K562 (cell line): ENCODE measurements at regions not wholly inside any gene's neighbourhood (a gene's known extent, or its start where the extent isn't known, plus 50 kb on each side); places are given as distances from the start of the nearest gene placed in this dataset.

Source experiments
- ATAC-seq: fragments of 200-7000 bp; cut with Tn5 transposase; 3 replicates; pipeline ENCODE4 v1.9.1; 2020; ENCODE audit warnings: moderate library complexity
- BruUV-seq: library from RNA; stranded (reverse); fragments of 400-500 nt; replicated peaks from 2 replicates; lab custom pipeline; 2021; lab: Mats Ljungman, UMichigan
- CTCF ChIA-PET: fragments of 300-600 bp; formaldehyde crosslinking; extraction: SDS; loops from one replicate; lab custom pipeline; 2021; ENCODE audit warnings: low intra/inter-chr PET ratio; lab: Yijun Ruan, JAX
- POLR2A ChIA-PET: fragments of 300-600, 350-650 bp; sonication (Branson Sonifier 250); formaldehyde crosslinking; extraction: SDS; loops from one replicate; lab custom pipeline; 2021; ENCODE audit warnings: antibody characterized with exemption, inconsistent platforms; lab: Yijun Ruan, JAX
- DNase-seq, 4 experiments: peaks; one replicate each; pipeline versions ENCODE4 v3.0.0 to v3.0.0-alpha.2; 2011 to 2018; ENCODE audit warnings: low spot score in 3 of 4, mixed read lengths in 3 of 4; ENCODE audit errors: extremely low read depth in 1 of 4
- FAIRE-seq: peaks from 2 replicates; lab custom pipeline; 2011; peaks lifted over from hg19 to GRCh38; lab: Jason Lieb, UNC
- H2AFZ ChIP-seq: 2 replicates; pipeline ENCODE4 v1.6.0; 2011; ENCODE audit warnings: low read depth, low read length, control low read depth, inconsistent platforms
- H3K27ac ChIP-seq: fragments of 200-600 bp; 3 replicates; pipeline ENCODE4 v1.8.0; 2011; ENCODE audit warnings: low read depth, mild to moderate bottlenecking, control low read depth, inconsistent platforms, low read length, moderate library complexity, mixed read lengths; ENCODE audit errors: extremely low read depth
- H3K27me3 ChIP-seq, 2 experiments: fragments of 300-600 bp in 1 of 2; 2 replicates in 1 of 2; 3 replicates in 1 of 2; pipeline versions ENCODE4 v1.6.0 to v1.8.0; 2011; ENCODE audit warnings: inconsistent platforms in 2 of 2, low read length in 2 of 2, mild to moderate bottlenecking in 1 of 2, mixed read lengths in 1 of 2, moderate library complexity in 1 of 2; ENCODE audit not compliant: control insufficient read depth in 2 of 2, insufficient read depth in 2 of 2
- H3K36me3 ChIP-seq: fragments of 300-600 bp; 3 replicates; pipeline ENCODE4 v1.8.0; 2011; ENCODE audit warnings: mild to moderate bottlenecking, low read length, inconsistent platforms; ENCODE audit not compliant: control insufficient read depth, insufficient read depth
- H3K4me1 ChIP-seq, 2 experiments: fragments of 200-600 bp in 1 of 2; replicated peaks in 1 of 2; 2 replicates in 1 of 2; 3 replicates in 1 of 2; pipeline versions ENCODE4 v1.5.1 to v1.8.0; 2011; ENCODE audit warnings: inconsistent platforms in 2 of 2, low read length in 2 of 2, mild to moderate bottlenecking in 1 of 2, mixed read lengths in 1 of 2, moderate library complexity in 1 of 2; ENCODE audit not compliant: control insufficient read depth in 2 of 2, insufficient read depth in 2 of 2
- H3K4me2 ChIP-seq: 2 replicates; pipeline ENCODE4 v1.6.1; 2011; ENCODE audit warnings: low read length, control low read depth, inconsistent platforms, mixed read lengths; ENCODE audit not compliant: insufficient read depth
- H3K4me3 ChIP-seq: fragments of 200-600 bp; sonication (generic), shearing (Covaris generic); 2 replicates; pipeline ENCODE4 v1.5.1; 2016; ENCODE audit warnings: control low read depth, inconsistent platforms
- H3K79me2 ChIP-seq: fragments of 200-600 bp; 3 replicates; pipeline ENCODE4 v1.8.0; 2011; ENCODE audit warnings: low read length, inconsistent platforms; ENCODE audit not compliant: control insufficient read depth, insufficient read depth
- H3K9ac ChIP-seq, 2 experiments: 2 replicates each; pipeline versions ENCODE4 v1.6.0 to v1.6.1; 2011; ENCODE audit warnings: low read depth in 2 of 2, low read length in 2 of 2, control low read depth in 1 of 2, inconsistent platforms in 1 of 2, mild to moderate bottlenecking in 1 of 2, mixed read lengths in 1 of 2; ENCODE audit not compliant: insufficient read depth in 1 of 2
- H3K9me1 ChIP-seq: one replicate; pipeline ENCODE4 v1.6.0; 2011; ENCODE audit warnings: inconsistent platforms, mild to moderate bottlenecking, low read length, moderate library complexity; ENCODE audit not compliant: control insufficient read depth, insufficient read depth
- H3K9me3 ChIP-seq: replicated peaks from 2 replicates; pipeline ENCODE4 v1.5.1; 2011; ENCODE audit warnings: low read depth, low read length, inconsistent platforms; ENCODE audit not compliant: control insufficient read depth, insufficient read depth
- H4K20me1 ChIP-seq: replicated peaks from 2 replicates; pipeline ENCODE4 v1.6.1; 2011; ENCODE audit warnings: low read length, inconsistent platforms, mixed read lengths; ENCODE audit not compliant: control insufficient read depth, insufficient read depth
- DNMT1 ChIP-seq: fragments of 450-650 bp; IDR thresholded peaks from 2 replicates; pipeline ENCODE4 v1.6.1; 2016; ENCODE audit warnings: antibody characterized with exemption, mild to moderate bottlenecking
- MAX ChIP-seq: sonication (generic); formaldehyde crosslinking; IDR thresholded peaks from 2 replicates; pipeline ENCODE4 v1.9.0; 2022; ENCODE audit warnings: mild to moderate bottlenecking, missing genetic modification reagents
- NFATC3 ChIP-seq: fragments of 450-650 bp; IDR thresholded peaks from 2 replicates; pipeline ENCODE4 v1.6.1; 2017; ENCODE audit warnings: mild to moderate bottlenecking
- NR2C1 ChIP-seq, 2 experiments: fragments of 450-650 bp; IDR thresholded peaks; 2 replicates each; pipeline ENCODE4 v1.6.1; 2017; ENCODE audit warnings: mild to moderate bottlenecking in 2 of 2, antibody characterized with exemption in 1 of 2, inconsistent platforms in 1 of 2, missing compliant biosample characterization in 1 of 2, missing genetic modification characterization in 1 of 2
- PATZ1 ChIP-seq: fragments of 250-450 bp; sonication (Bioruptor Pico); IDR thresholded peaks from 2 replicates; pipeline ENCODE4 v1.5.0; 2020; ENCODE audit warnings: mild to moderate bottlenecking, borderline replicate concordance
- POLR2G ChIP-seq: fragments of 200-400 bp; formaldehyde crosslinking; IDR thresholded peaks from 2 replicates; pipeline ENCODE4 v1.6.1; 2017; ENCODE audit warnings: low read depth, mild to moderate bottlenecking, antibody characterized with exemption, low read length, moderate library complexity
- RNF2 ChIP-seq: sonication (generic); IDR thresholded peaks from 2 replicates; pipeline ENCODE4 v1.6.1; 2016
- RNF219 ChIP-seq: fragments of 250-450 bp; sonication (Bioruptor Pico); IDR thresholded peaks from 2 replicates; pipeline ENCODE4 v1.5.0; 2022; ENCODE audit warnings: mild to moderate bottlenecking
- SMARCA4 ChIP-seq: fragments of 450-650 bp; IDR thresholded peaks from 2 replicates; pipeline ENCODE4 v1.6.1; 2016
- SRSF1 ChIP-seq: fragments of 200-400 bp; formaldehyde crosslinking; IDR thresholded peaks from 2 replicates; pipeline ENCODE4 v1.6.1; 2017; ENCODE audit warnings: mild to moderate bottlenecking, low read depth, low read length, moderate library complexity
- SUPT5H ChIP-seq: fragments of 450-650 bp; IDR thresholded peaks from 2 replicates; pipeline ENCODE4 v1.6.1; 2016
- ZFP91 ChIP-seq: sonication (generic); formaldehyde crosslinking; IDR thresholded peaks from 2 replicates; pipeline ENCODE4 v1.8.0; 2022; ENCODE audit warnings: mild to moderate bottlenecking, missing genetic modification reagents
- ZNF75A ChIP-seq: fragments of 450-650 bp; formaldehyde crosslinking; IDR thresholded peaks from 2 replicates; pipeline ENCODE4 v1.4.0; 2020; ENCODE audit warnings: mild to moderate bottlenecking
- ZNF780A ChIP-seq: fragments of 250-450 bp; sonication (Bioruptor Pico); IDR thresholded peaks from 2 replicates; pipeline ENCODE4 v1.5.0; 2021; ENCODE audit warnings: mild to moderate bottlenecking
- WGBS: fragments of 100-300 bp; shearing (Covaris generic); methylation state at CpG from one replicate; pipeline ENCODE4 v1.1.6; 2016; ENCODE audit warnings: low coverage, mixed read lengths; ENCODE audit not compliant: insufficient coverage; ENCODE audit errors: missing lambda C conversion rate; 5-methylcytosine and 5-hydroxymethylcytosine counted together
- in situ Hi-C: fragments of 300-500 bp; cut with MboI; formaldehyde crosslinking; loops from 4 replicates; pipeline ENCODE4 v1.15.0; 2018; ENCODE audit warnings: inconsistent platforms, mixed read lengths
- intact Hi-C: fragments of 100-400 bp; cut with micrococcal nuclease; formaldehyde crosslinking; loops from 2 replicates; pipeline ENCODE4 v1.14.2; 2022

- TF ChIP-seq ZFP91 (no peak), SMARCA4 (no peak)
- TF ChIP-seq, all 486 proteins: peak for 0
Observed at GRCh38 chr1:229788004-229788403, 162.0 kb downstream of the URB2 start (continued).

GRCh38 chr1:229792012-229792975 lies 166.2 kb downstream of the URB2 start:
- Histone ChIP-seq H3K4me2 (no peak overlapping the region), H3K36me3 (no peaks in the 10 kb centered on the region), H3K4me1 (no peaks in the 10 kb centered on the region), H3K4me3 (no peak overlapping the region), H3K9ac (no peak overlapping the region), H2AFZ (no peak overlapping the region), H3K27ac (no peak overlapping the region), H3K9me1 (no peaks in the 10 kb centered on the region), H4K20me1 (no peaks in the 10 kb centered on the region), H3K27me3 (peaks cover 15 to 20% of the 10 kb centered on the region in 2 experiments; a peak in 4 of 5 replicates), H3K79me2 (no peaks in the 10 kb centered on the region), H3K9me3 (peaks cover 3% of the 10 kb centered on the region)
- in situ Hi-C loops: no loop called here
- intact Hi-C loops: loop anchor here (5.0 kb wide), 1 partner anchor 75 kb away; no protein-coding TSS in a partner anchor
- CTCF ChIA-PET: no interaction called here
- FAIRE-seq: no peak
- BruUV-seq: no TSS peak
- POLR2A ChIA-PET: no interaction called here
- 3% methylated on average over 6 of the region's 6 CpGs for WGBS
- ATAC-seq: no peak
- no peak for DNase-seq
- TF ChIP-seq RNF219 (CRISPR knock-in tag) (no peak), DNMT1 (no peak), NFATC3 (no peak), ZNF780A (CRISPR knock-in tag) (no peak), PATZ1 (CRISPR knock-in tag) (no peak), NR2C1 (IDR thresholded peaks at IDR 0.05) (no peak), NR2C1 (tag; IDR thresholded peaks at IDR 0.05) (no peak), SUPT5H (no peak), RNF2 (no peak), ZNF75A (CRISPR knock-in tag) (no peak), POLR2G (no peak), SRSF1 (no peak), MAX (CRISPR knock-in tag) (no peak)
